Smooth muscle cell (in vitro differentiated cells): ENCODE measurements at regions not wholly inside any gene's neighbourhood (a gene's known extent, or its start where the extent isn't known, plus 50 kb on each side); places are given as distances from the start of the nearest gene placed in this dataset.
"Not testable (repeated sequence)": the region's sequence is repeated elsewhere in the genome, so short reads cannot be mapped to it uniquely, and the experiment has no call there.

Experiments
- DNase-seq: peaks from one replicate; lab custom pipeline; 2025; ENCODE audit not compliant: unreplicated experiment; lab: John Stamatoyannopoulos, UW
- H2AFZ ChIP-seq: fragments of 200-600 bp; sonication (generic); 2 replicates; pipeline ENCODE4 v1.6.0; 2016; ENCODE audit warnings: antibody characterized with exemption, low read depth, mild to moderate bottlenecking
- H3F3A ChIP-seq: fragments of 200-600 bp; sonication (generic); 2 replicates; pipeline ENCODE4 v1.6.0; 2017; ENCODE audit warnings: antibody characterized with exemption, low read depth
- H3K27ac ChIP-seq: fragments of 200-600 bp; sonication (generic); 2 replicates; pipeline ENCODE4 v1.5.1; 2016; ENCODE audit warnings: low read depth, mild to moderate bottlenecking
- H3K27me3 ChIP-seq: fragments of 200-600 bp; sonication (generic); 2 replicates; pipeline ENCODE4 v1.6.1; 2016; ENCODE audit warnings: low read depth, mild to moderate bottlenecking
- H3K36me3 ChIP-seq: fragments of 200-600 bp; sonication (generic); 2 replicates; pipeline ENCODE4 v1.5.1; 2016; ENCODE audit warnings: low read depth
- H3K4me1 ChIP-seq: fragments of 200-600 bp; sonication (generic); 2 replicates; pipeline ENCODE4 v1.5.1; 2016; ENCODE audit warnings: low read depth
- H3K4me2 ChIP-seq: fragments of 200-600 bp; sonication (generic); 2 replicates; pipeline ENCODE4 v1.6.0; 2016; ENCODE audit warnings: mild to moderate bottlenecking
- H3K4me3 ChIP-seq: fragments of 200-600 bp; sonication (generic); 2 replicates; pipeline ENCODE4 v1.5.1; 2016; ENCODE audit warnings: mild to moderate bottlenecking
- H3K79me2 ChIP-seq: fragments of 200-600 bp; sonication (generic); 2 replicates; pipeline ENCODE4 v1.6.0; 2016; ENCODE audit warnings: low read depth, mild to moderate bottlenecking
- H3K9ac ChIP-seq: fragments of 200-600 bp; sonication (generic); 2 replicates; pipeline ENCODE4 v1.6.0; 2016; ENCODE audit warnings: low read depth
- H3K9me3 ChIP-seq: fragments of 200-600 bp; sonication (generic); replicated peaks from 2 replicates; pipeline ENCODE4 v1.5.1; 2016; ENCODE audit warnings: low read depth
- H4K20me1 ChIP-seq: fragments of 200-600 bp; sonication (generic); 2 replicates; pipeline ENCODE4 v1.6.0; 2016; ENCODE audit warnings: low read depth
- CTCF ChIP-seq: fragments of 200-600 bp; sonication (generic); IDR thresholded peaks from 2 replicates; pipeline ENCODE4 v1.5.1; 2017; ENCODE audit warnings: borderline replicate concordance, mild to moderate bottlenecking, antibody characterized with exemption; ENCODE audit not compliant: insufficient read depth, poor library complexity, severe bottlenecking
- WGBS: methylation state at CpG from one replicate; pipeline ENCODE4 v1.1.7; 2016; ENCODE audit warnings: low lambda C conversion rate; 5-methylcytosine and 5-hydroxymethylcytosine counted together

- Histone ChIP-seq H2AFZ (no peak overlapping the region), H4K20me1 (no peaks in the 10 kb centered on the region), H3K36me3 (no peaks in the 10 kb centered on the region), H3K27ac (no peak overlapping the region), H3K9me3 (peaks cover 3% of the 10 kb centered on the region), H3K4me2 (no peak overlapping the region), H3K79me2 (no peaks in the 10 kb centered on the region), H3K4me1 (no peaks in the 10 kb centered on the region), H3K4me3 (no peak overlapping the region), H3K9ac (no peak overlapping the region), H3F3A (no peaks in the 10 kb centered on the region), H3K27me3 (no peaks in the 10 kb centered on the region)
- 91% methylated on average over 4 of the region's 4 CpGs for WGBS
- no peak for TF ChIP-seq CTCF
- DNase-seq, result no peak
Measured at GRCh38 chrX:109172091-109172602, 309.7 kb downstream of the GUCY2F start.

GRCh38 chrX:109155161-109155560, 326.7 kb downstream of the GUCY2F start:
- H3K27me3 ChIP-seq, result no peaks in the 10 kb centered on the region
- H3K4me1 ChIP-seq, result no peaks in the 10 kb centered on the region
- H3K9ac ChIP-seq, result no peak overlapping the region
- H4K20me1 ChIP-seq, result no peaks in the 10 kb centered on the region
- H3K4me3 ChIP-seq, result no peak overlapping the region
- no peak for DNase-seq
- H3K79me2 ChIP-seq, result no peaks in the 10 kb centered on the region
- 65% methylated on average over 1 of the region's 1 CpG for WGBS
- no peak overlapping the region for H3K27ac ChIP-seq
- no peaks in the 10 kb centered on the region for H3K9me3 ChIP-seq
- H2AFZ ChIP-seq, result no peak overlapping the region
- no peak for TF ChIP-seq CTCF
- H3K36me3 ChIP-seq, result no peaks in the 10 kb centered on the region
- no peak overlapping the region for H3K4me2 ChIP-seq
- H3F3A ChIP-seq, result no peaks in the 10 kb centered on the region

GRCh38 chrX:109144173-109144572, 337.7 kb downstream of the GUCY2F start:
- H3K4me1 ChIP-seq, DNase-seq, H3K79me2 ChIP-seq, H3K27ac ChIP-seq, H3K36me3 ChIP-seq, H4K20me1 ChIP-seq, H3K9me3 ChIP-seq, H3K27me3 ChIP-seq, H3K4me3 ChIP-seq, H3F3A ChIP-seq, H3K4me2 ChIP-seq, H3K9ac ChIP-seq, H2AFZ ChIP-seq: not testable (repeated sequence)
- 88% methylated on average over 1 of the region's 1 CpG for WGBS

GRCh38 chrX:109140463-109140862, 341.4 kb downstream of the GUCY2F start:
- Histone ChIP-seq H3K36me3 (no peaks in the 10 kb centered on the region), H3F3A (no peaks in the 10 kb centered on the region), H3K4me1 (no peaks in the 10 kb centered on the region), H3K4me2 (no peak overlapping the region), H3K27me3 (no peaks in the 10 kb centered on the region), H3K27ac (no peak overlapping the region), H4K20me1 (no peaks in the 10 kb centered on the region), H3K9me3 (peaks cover 13% of the 10 kb centered on the region), H3K4me3 (no peak overlapping the region), H3K79me2 (no peaks in the 10 kb centered on the region), H3K9ac (no peak overlapping the region), H2AFZ (no peak overlapping the region)
- DNase-seq, result no peak
- no peak for TF ChIP-seq CTCF
